GM21390 (cell line): ENCODE measurements at regions not wholly inside any gene's neighbourhood (a gene's known extent, or its start where the extent isn't known, plus 50 kb on each side); places are given as distances from the start of the nearest gene placed in this dataset.
"Not testable (repeated sequence)": the region's sequence is repeated elsewhere in the genome, so short reads cannot be mapped to it uniquely, and the experiment has no call there.

Source experiments
- ATAC-seq: cut with Tn5 transposase; IDR thresholded peaks from one replicate; pipeline ENCODE4 v1.9.1; 2021; ENCODE audit not compliant: unreplicated experiment

DNA sequence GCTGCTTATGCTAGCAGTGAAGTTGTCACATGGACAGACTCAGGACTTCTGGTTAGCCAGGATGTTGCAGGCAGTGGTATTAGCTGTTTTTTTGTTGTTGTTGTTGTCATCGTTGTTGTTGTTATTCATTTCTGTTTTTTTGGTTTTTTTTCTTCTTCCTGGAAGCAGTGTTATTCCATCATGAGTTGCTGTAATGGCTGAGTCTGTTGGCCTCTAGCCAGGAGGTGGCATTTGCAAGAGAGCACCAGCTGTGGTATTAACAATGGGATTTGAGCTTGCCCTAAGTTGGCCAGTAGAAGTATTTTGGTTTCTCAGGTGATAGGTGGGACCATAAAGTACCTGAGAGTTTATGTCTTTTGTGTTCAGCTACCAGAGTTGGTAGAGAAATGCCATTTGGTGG lies 561.1 kb downstream of the KCTD16 start:
- no peak for ATAC-seq

DNA sequence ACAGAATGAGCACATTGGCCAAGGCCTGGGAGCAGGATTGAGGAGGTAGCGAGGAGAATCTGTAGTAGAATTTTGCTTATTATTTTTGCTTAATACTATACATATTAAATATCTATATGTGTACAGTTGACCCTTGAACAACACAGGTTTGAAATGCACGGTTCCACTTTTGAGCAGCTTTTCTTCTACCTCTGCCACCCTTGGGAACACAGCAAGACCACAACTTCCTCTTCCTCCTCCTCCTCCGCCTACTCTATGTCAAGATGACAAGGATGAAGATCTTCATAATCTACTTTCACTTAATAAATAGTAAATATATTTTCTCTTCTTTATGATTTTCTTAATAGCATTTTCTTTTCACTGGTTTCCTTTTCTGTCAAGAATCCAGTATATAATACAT lies 541.4 kb downstream of the KCTD16 start:
- ATAC-seq = peak; percentile 88

DNA sequence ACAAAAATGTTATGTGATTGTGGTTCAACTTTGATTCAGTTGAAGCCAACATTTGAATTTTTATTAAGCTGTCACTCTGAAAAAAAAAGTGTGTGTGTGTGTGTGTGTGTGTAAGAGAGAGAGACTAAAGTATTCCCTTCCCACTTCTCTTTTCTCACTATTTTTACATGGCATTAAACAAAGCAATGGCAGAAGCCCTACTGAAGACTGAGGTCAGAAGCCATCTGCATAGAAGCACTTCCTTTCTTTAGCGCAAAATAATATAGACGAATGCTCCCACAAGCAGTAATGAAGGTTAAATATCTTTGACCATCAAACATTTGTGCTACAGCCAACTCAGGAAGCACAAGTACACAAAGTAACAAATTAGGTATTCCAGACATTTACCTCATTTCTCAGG lies 540.5 kb downstream of the KCTD16 start:
- no peak for ATAC-seq

DNA sequence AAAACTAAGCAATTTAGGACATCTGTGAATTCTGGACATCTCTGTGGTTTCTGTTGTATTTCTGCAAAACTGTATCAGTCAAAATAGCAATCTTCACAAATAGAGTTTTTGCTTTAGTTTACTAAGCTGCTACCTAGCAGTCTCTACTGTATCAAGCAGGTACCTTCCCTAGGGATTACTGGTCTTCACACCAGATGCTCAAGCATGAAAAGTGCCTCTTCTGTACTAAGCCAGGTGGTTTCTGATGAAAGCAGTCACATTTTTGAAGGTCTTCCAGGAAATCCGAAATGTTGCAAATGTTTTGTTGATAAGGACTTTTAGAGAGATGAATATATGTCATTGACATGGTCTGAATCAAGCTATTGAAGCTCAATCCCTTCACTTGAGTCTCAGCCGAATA lies 540.0 kb downstream of the KCTD16 start:
- no peak for ATAC-seq

DNA sequence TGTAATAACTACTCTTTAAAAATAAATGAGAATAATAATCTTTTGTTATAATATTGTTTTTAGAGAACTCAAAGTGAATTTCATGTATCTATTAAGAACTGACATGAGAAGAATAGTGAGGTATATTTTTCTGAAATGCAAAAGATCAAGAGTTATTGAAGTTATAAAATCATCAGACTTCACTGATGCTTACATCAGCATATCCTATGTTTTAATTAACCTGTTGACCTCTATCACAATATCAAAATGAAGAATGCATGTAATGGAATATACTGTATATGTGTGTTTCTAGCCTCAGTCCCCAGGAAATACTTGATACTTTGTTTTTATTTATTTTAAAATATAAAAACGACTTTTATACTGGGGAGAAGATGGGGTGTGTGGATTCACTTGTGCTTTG lies 533.1 kb downstream of the KCTD16 start:
- ATAC-seq = no peak

DNA sequence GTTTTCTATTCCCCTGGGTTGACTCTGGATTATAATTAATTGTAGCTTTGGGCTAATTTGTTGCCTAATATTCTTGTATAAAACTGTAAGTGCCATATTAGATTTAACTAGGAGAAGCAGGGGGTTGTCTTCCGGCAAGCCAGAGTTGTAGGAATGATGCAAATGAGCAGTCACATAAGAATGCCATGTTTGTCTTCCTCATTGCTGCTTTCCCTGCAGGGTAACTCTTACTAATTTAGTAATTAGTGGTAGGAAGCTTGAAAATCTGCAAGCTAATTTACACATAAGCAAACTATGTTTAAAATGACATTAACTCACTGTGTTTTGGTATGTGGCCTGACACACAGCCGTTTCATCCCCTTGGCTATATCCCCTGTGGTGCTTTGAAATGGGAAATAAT lies 527.8 kb downstream of the KCTD16 start:
- no peak for ATAC-seq

DNA sequence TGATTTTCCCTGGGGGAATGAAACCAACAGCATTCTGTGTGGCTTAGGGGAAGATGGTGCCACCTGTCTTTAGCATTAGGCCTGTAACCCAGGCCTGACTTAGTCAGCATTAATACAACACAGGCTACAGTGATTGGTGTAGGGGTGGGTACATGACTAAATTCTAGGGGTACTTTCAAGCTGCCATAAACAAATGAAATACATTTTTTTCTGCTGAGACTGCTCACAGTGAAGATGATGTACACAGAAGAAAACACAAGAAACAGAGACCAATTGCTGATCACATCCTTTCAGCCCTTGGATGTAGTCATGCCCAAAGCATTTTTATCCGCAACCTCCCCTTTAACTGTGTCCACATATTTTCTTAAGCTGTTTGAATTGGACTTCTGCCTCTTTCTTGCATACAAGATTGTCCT lies 527.2 kb downstream of the KCTD16 start:
- no peak for ATAC-seq

DNA sequence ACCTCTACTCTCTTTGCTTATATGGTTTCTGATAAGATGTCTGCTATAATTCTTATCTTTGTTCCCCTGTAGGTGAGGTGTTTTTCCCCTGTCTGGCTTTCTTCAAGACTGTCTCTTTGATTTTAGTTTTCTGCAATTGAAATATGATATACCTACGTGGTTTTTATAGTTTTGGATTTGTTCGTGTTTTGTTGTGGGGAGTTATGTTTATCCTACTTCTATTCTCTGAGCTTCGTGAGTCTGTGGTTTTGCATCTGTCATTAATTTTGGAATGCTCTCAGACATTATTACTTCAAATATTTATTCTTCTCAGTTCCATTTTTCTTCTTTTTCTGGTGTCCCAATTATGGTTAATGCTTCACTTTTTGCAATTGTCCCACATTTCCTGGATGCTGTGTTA lies 521.3 kb downstream of the KCTD16 start:
- ATAC-seq = no peak

DNA sequence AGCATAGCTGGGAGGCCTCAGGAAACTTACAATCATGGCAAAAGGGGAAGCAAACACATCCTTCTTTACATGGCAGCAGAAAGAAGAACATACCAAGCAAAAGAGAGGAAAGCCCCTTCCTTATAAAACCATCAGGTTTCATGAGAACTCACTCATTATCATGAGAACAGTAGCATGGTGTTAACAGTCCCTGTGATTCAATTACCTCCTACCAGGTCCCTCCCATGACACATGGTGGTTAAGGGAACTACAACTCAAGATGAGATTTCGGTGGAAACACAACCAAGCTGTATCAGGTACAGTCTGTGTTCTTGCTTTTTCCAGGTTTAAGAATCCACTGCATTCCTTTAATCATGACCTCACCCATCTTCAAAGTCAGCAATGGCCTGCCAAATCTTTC lies 514.2 kb downstream of the KCTD16 start:
- no peak for ATAC-seq

DNA sequence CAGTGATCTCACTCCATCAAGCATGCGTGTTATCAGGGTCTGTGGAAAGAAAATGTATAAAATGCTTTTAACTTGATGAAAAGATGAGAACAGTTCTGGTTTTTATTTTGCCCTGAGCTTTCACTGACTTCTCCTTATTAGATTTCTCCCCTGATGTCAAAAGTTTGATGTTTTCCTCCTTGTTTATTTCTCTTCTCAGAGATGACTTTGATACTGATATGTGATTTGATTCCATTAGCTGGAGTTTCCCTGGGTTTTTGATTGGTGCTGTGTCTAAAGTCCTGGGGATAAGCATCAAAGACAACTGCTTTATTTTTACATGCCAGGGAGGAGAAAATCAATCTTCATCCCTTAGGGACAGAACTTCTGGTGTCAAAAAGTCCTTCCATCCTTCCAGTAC lies 510.0 kb downstream of the KCTD16 start:
- ATAC-seq = no peak

DNA sequence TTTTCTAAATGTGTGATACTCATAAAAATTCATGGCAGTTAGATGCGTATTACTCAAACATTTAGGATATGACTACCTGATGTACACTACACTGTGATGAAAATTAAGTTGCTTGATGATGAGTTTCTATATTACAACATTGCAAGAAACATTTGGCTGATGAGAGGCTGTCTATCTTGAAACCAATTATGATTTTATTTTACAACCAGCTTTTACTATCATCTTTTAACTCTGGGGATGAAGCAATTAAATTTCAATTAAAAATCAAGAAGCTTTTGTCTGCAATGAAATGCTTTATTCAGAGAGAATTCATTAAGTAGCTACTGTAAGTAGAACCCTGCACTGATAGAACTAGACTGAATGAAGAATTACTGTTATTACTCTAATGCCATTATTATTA lies 500.4 kb downstream of the KCTD16 start:
- ATAC-seq = no peak

DNA sequence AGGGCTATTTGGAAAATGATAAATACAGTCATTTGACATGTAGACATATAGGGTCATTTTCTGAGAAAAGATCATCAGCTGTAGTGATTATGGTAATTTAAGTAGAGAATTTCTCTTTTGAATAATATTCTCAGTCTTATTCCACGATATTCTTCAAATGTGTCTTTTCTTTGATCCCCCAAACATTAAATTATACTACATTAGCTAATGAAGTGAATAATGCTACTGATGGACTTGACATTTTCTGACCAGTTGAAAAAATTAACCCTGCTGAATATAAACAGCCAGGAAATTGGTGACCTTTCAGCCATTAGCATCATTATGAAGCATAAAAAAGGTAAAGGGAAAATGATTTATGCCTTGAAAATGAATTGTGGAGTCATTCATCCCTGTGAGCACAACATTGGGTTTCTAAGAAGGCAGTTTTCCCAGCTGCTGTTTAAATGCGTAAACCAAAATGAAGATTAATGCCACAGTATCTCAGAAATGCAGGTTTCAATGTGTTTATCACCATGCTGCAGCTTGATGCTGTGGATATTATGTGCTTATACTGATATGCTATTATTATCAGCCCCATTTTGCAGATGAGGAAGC lies 489.1 kb downstream of the KCTD16 start:
- ATAC-seq = no peak

DNA sequence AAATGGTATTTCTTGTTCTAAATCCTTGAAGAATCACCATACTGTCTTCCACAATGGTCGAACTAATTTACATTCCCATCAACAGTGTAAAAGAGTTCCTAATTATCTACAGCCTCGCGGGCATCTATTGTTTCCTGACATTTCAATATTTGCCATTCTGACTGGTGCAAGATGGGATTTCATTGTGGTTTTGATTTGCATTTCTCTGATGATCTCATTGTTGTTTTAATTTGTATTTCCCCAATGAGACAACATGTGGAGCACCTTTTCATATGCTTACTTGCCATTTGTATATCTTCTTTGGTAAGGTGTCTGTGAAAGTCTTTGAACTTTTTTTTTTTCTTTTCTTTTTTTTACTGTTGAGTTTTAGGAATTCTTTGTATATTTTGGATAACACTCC lies 473.6 kb downstream of the KCTD16 start:
- ATAC-seq = no peak

DNA sequence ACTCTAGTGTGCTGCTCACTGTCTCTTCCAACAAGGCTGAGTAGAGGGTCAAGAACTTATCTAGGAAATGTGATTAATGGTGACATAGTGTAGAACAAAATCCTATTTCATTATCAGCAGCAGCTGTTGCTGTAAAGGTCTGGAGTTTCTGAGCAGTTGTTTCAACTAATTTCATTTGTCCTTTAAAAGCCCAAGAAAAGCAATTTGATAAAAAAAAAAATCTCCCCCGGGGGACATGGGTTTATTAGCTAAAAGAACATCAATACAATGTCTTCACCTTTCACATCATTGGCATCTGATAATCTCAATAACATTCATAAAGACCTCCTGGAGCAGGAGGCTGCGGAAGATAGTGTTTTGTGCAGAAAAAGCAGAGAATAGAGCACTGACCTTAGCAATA lies 468.1 kb downstream of the KCTD16 start:
- ATAC-seq = no peak

DNA sequence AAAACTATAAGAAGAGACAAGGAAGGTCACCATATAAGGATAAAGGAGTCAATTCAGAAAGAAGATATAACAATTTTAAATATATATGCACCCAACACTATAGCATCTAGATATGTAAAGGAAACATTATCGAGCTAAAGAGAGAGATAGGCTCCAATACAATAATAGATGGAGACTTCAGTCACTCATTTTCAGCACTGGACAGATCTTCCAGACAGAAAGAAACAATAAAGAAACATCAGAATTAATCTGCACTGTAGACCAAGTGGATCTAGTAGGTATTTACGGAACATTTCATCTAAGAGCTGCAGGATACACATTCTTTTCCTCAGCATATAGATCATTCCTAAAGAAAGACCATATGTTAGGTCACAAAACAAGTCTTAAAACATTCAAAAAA lies 463.5 kb downstream of the KCTD16 start:
- ATAC-seq = no peak

DNA sequence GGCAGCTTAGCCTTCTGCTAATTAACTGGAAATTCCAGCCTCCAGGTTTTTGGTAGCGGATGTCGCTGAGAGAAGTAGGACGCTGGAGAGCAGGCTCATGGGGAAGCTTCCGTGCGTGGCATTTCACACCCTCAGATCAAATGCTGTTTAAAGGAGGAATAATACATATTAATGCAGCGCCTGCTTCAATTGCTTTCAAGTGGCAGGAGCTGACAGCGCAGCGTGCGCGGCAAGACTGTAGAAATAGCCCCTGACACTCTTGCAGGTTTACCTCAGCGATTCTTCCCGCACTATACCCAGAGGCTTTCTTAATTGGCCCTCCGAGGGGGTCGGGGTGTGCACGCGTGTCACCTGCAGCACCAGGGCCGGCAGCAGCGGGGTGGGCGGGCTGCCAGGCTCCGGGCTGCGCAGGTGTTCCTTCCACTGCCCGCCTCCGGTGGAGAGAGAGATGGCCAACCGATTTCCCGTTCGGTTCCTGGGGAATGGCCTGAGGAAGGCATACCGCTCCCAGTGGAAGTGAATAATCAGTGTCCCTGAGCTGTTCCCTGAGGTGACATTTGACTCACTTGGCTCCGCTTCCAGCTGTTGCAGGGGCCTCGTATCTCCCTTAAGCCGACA lies 427.9 kb downstream of the KCTD16 start:
- no peak for ATAC-seq

DNA sequence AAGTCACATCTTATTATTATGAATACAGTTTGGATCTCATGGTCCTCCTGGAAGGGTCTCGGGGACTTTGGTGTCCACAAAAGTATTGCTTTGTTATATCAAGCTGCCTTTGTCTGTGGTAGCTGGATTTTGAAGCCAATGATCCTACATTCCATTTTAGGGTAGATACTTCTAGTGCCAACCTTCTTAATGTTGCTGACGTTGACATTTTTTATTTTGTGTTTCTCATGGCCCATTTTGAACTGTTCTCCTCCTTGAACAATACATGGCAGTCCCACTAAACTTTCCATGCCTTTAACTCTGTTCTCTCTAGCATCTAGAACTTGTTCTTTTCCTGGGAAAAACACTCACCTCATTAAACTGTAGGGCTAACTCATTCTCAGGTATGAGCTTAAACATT lies 425.8 kb downstream of the KCTD16 start:
- no peak for ATAC-seq

DNA sequence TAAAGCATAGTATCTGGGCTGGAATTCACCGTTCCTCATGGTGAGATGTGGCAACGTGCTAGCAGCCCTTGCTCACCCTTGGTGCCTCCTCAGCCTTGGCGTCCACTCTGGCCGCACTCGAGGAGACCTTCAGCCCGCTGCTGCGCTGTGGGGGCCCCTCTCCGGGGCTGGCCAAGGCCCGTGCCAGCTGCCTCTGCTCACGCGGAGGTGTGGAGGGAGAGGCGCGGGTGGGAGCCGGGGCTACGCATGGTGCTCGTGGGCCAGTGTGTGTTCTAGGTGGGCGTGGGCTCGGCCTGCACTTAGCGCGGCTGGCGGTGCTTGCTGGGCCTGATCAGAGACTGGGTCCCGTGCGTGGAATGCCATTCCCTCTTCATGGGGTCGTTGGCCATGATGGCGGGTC lies 424.2 kb downstream of the KCTD16 start:
- ATAC-seq = no peak

DNA sequence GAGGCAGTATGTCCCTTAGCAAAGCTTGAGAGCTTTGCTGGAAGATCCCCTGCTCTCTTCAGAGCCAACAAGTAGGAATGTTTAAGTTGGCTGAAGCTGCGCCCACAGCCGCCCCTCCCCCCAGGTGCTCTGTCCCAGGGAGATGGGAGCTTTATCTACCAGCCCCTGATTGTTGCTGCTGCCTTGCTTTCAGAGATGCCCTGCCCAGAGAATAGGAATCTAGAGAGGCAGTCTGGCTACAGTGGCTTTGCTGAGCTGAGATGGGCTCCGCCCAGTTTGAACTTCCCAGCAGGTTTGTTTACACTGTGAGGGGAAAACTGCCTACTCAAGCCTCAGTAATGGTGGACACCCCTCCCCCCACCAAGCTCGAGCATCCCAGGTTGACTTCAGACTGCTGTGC lies 423.6 kb downstream of the KCTD16 start:
- ATAC-seq = not testable (repeated sequence)

DNA sequence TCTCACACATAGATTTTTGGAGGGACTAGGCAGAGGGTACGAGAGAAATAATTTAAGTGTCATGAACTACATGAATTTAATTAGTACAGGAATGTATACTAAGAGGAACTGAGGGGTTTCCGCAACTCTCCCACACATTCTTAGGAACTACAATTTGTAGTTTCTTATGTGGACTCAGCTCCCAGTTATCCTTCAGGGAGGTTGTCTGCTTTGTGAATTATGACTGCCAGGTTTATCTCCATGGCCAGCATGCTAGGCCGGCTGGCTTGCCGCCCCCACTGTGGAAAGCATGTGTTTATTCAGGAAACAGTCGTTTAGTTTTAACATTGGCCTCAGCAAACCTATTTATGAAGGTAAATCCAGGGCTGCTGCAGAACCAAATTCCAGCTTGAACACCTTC lies 415.0 kb downstream of the KCTD16 start:
- ATAC-seq = no peak

DNA sequence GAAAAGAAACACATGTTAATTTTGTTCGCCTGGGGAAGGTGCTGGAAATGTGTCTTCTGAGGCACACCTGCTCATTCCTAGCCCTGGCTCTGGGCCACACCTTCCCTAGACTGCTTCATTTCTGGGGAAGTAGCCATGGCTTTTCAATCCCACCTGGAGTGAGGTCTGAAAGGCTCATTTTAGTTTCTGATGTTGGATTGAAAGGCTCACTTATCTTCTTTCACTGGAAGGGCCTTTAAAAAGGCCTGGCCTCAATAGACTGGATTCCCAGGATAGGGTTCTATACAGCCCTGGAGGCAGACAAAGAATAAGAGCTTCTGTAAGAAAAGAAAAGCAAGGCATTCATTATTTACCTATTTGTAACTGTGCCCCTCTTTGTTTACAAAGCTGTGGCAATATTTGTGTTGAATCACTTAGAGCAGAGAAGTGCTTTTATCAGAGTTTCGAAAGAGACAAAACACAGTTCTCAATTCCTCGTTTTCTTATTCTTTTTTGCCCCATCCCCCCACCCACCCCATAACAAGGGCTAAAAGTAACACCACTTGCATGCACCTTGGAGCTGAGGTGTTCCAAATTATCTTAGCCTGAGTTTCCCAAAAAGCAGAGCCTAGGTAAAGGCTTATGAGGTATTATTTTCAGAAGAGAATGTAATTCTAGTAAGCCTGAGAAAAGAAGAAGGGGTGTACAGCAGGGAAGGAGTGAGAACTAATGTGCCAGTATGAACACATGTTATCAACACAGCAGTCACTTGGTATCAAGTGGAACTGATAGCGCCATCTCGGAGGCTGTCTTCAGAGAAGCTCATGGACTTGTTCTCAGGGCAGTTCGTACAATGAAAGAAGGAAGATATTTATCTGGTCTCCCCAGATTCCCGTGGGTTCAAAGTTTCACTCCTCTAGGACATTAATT lies 413.1 kb downstream of the KCTD16 start:
- no peak for ATAC-seq

DNA sequence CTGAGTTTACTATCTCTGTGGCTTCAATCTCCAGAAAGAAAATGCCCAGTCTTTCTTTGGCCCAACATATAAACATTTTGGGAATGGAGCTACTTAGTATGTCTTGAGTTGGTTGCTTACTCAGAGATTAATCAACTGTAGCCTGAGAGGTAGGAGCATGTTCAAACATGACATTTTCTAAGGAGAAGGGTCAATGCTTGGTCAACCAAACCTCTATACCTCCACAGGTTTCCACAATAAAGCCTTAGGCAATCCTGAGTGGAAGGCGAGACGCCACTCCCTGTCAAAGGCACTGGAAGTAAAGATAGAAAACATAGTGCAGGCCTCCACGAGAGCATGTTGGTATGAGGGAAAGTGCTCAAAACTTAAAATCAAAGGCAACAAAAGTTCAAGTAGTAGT lies 411.4 kb downstream of the KCTD16 start:
- ATAC-seq = no peak
